Natural killer cell (primary cell): ENCODE measurements at regions not wholly inside any gene's neighbourhood (a gene's known extent, or its start where the extent isn't known, plus 50 kb on each side); places are given as distances from the start of the nearest gene placed in this dataset.

Experiments used
- ATAC-seq, 3 donors: fragments of 150-1000 bp in 2 of 3; fragments of 200-7000 bp in 1 of 3; cut with Tn5 transposase; 1 replicate in 1 of 3; 2 replicates in 2 of 3; pipeline ENCODE4 v1.10.0; 2021; ENCODE audit warnings: mild to moderate bottlenecking in 2 of 3, moderate library complexity in 2 of 3
- DNase-seq, 2 donors: peaks; one replicate each; pipeline versions ENCODE4 v3.0.0 to v3.0.0-alpha.2; 2013 to 2021; ENCODE audit warnings: mixed read lengths in 1 of 2
- H3K27ac ChIP-seq: one replicate; pipeline ENCODE4 v1.5.1; 2013; ENCODE audit warnings: mild to moderate bottlenecking, low read length
- H3K27me3 ChIP-seq: one replicate; pipeline ENCODE4 v1.6.1; 2013; ENCODE audit warnings: low read length; ENCODE audit not compliant: control insufficient read depth, insufficient read depth
- H3K36me3 ChIP-seq: one replicate; pipeline ENCODE4 v1.6.1; 2013; ENCODE audit warnings: low read length; ENCODE audit not compliant: control insufficient read depth, insufficient read depth
- H3K4me1 ChIP-seq: one replicate; pipeline ENCODE4 v1.6.1; 2013; ENCODE audit warnings: low read length; ENCODE audit not compliant: control insufficient read depth, insufficient read depth
- H3K4me3 ChIP-seq: one replicate; pipeline ENCODE4 v1.5.1; 2013; ENCODE audit warnings: low read length
- H3K9me3 ChIP-seq: one replicate; pipeline ENCODE4 v1.6.1; 2013; ENCODE audit warnings: low read length; ENCODE audit not compliant: control insufficient read depth, insufficient read depth
- H3K27ac Mint-ChIP-seq, 2 donors: one replicate each; pipeline ENCODE4 v1.8.0; 2022; ENCODE audit warnings: mild to moderate bottlenecking in 2 of 2, mixed read lengths in 2 of 2, moderate library complexity in 1 of 2
- H3K27me3 Mint-ChIP-seq, 2 donors: one replicate each; pipeline ENCODE4 v1.8.0; 2022; ENCODE audit warnings: low read depth in 2 of 2, mixed read lengths in 2 of 2
- H3K36me3 Mint-ChIP-seq: one replicate; pipeline ENCODE4 v1.8.0; 2022; ENCODE audit warnings: mixed read lengths
- H3K4me1 Mint-ChIP-seq, 2 donors: one replicate each; pipeline ENCODE4 v1.8.0; 2022; ENCODE audit warnings: mixed read lengths in 2 of 2
- H3K4me3 Mint-ChIP-seq: one replicate; pipeline ENCODE4 v1.8.0; 2022; ENCODE audit warnings: mild to moderate bottlenecking, moderate library complexity, mixed read lengths
- H3K9me3 Mint-ChIP-seq, 2 donors: one replicate each; pipeline ENCODE4 v1.8.0; 2022; ENCODE audit warnings: mixed read lengths in 2 of 2
- CTCF ChIP-seq: fragments of 200-600 bp; IDR thresholded peaks from one replicate; pipeline ENCODE4 v1.8.0; 2022; ENCODE audit warnings: antibody characterized with exemption
- WGBS: methylation state at CpG from one replicate; pipeline ENCODE4 v1.1.7; 2013; ENCODE audit warnings: missing lambda C conversion rate; ENCODE audit not compliant: insufficient coverage; 5-methylcytosine and 5-hydroxymethylcytosine counted together
- intact Hi-C: fragments of 100-400 bp; cut with micrococcal nuclease; formaldehyde crosslinking; loops from one replicate; pipeline ENCODE4 v1.14.2; 2022

DNA sequence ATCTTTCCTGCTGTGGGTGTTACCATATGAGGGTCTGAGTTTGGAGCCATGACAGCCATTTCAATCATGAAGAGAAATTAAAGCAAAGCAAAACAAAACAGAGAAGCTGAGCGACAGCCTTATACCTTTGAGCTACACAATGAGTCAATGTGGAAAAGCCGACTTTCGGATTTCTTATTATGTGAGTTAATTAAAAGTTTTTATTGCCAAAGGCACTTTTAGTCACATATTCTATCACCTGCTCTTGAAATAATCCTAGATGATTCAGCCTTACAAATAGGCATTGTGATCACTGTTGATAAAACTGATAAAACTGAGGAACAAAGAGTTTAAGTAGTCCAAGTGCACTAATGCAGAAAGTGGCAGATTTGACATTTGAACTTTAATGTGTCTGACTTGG lies 381.9 kb upstream of the TENM4 start:
- Mint-ChIP-seq H3K27ac (no peak overlapping the region), H3K9me3 (peaks cover 8 to 12% of the 10 kb centered on the region in 2 donors), H3K4me1 (no peaks in the 10 kb centered on the region), H3K27me3 (no peaks in the 10 kb centered on the region), H3K36me3 (no peaks in the 10 kb centered on the region), H3K4me3 (no peak overlapping the region)
- no peak overlapping the region for H3K27ac ChIP-seq
- H3K4me3 ChIP-seq: no peak overlapping the region
- no peaks in the 10 kb centered on the region for H3K4me1 ChIP-seq
- intact Hi-C loops: no loop called here
- H3K36me3 ChIP-seq: no peaks in the 10 kb centered on the region
- peaks cover 3% of the 10 kb centered on the region for H3K9me3 ChIP-seq
- WGBS: 88% methylated on average over 1 of the region's 3 CpGs
- ATAC-seq (no peak), DNase-seq (no peak)
- no peaks in the 10 kb centered on the region for H3K27me3 ChIP-seq
- TF ChIP-seq CTCF: no peak

GRCh38 chr11:79813551-79813950 lies 372.7 kb upstream of the TENM4 start:
- H3K9me3 Mint-ChIP-seq: peaks cover 20 to 25% of the 10 kb centered on the region in 2 donors
- DNase-seq (no peak), ATAC-seq (no peak)
- no peak overlapping the region for H3K4me3 ChIP-seq
- no peaks in the 10 kb centered on the region for H3K4me1 Mint-ChIP-seq
- H3K36me3 Mint-ChIP-seq: no peaks in the 10 kb centered on the region
- no peaks in the 10 kb centered on the region for H3K36me3 ChIP-seq
- no peaks in the 10 kb centered on the region for H3K9me3 ChIP-seq
- H3K27ac ChIP-seq: no peak overlapping the region
- intact Hi-C loops: no loop called here
- no peaks in the 10 kb centered on the region for H3K4me1 ChIP-seq
- H3K27me3 ChIP-seq: no peaks in the 10 kb centered on the region
- 73% methylated on average over 3 of the region's 3 CpGs for WGBS
- TF ChIP-seq CTCF: no peak
- no peak overlapping the region for H3K27ac Mint-ChIP-seq
- H3K4me3 Mint-ChIP-seq: no peak overlapping the region
- H3K27me3 Mint-ChIP-seq: no peaks in the 10 kb centered on the region

DNA sequence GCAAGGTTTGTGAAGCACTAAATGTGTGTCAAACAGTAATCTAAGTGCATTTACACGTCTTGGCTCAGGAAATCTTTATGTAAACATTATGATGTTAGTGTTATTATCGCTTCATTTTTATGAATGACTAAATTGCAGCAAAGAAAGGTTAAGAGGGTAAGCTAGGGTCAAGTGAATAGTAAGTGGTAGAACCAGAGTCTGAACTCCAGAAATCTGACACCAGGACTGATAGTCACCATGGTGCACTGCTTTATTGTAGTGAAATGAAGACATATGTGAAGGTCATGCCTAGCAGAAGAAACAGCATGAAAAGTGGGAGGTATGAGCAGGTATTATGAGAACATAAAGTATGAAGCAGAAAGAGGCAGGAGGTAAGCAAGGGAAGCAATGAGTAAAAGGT lies 368.7 kb upstream of the TENM4 start:
- no peak for TF ChIP-seq CTCF
- Mint-ChIP-seq H3K27me3 (no peaks in the 10 kb centered on the region), H3K36me3 (no peaks in the 10 kb centered on the region), H3K4me1 (no peaks in the 10 kb centered on the region), H3K9me3 (peaks cover 19 to 20% of the 10 kb centered on the region in 2 donors), H3K4me3 (no peak overlapping the region), H3K27ac (no peak overlapping the region)
- DNase-seq (no peak), ATAC-seq (no peak)
- Histone ChIP-seq H3K9me3 (no peaks in the 10 kb centered on the region), H3K27me3 (no peaks in the 10 kb centered on the region), H3K4me1 (no peaks in the 10 kb centered on the region), H3K36me3 (no peaks in the 10 kb centered on the region), H3K27ac (no peak overlapping the region), H3K4me3 (no peak overlapping the region)
- intact Hi-C loops: no loop called here
- WGBS: 67% methylated on average over 2 of the region's 2 CpGs

DNA sequence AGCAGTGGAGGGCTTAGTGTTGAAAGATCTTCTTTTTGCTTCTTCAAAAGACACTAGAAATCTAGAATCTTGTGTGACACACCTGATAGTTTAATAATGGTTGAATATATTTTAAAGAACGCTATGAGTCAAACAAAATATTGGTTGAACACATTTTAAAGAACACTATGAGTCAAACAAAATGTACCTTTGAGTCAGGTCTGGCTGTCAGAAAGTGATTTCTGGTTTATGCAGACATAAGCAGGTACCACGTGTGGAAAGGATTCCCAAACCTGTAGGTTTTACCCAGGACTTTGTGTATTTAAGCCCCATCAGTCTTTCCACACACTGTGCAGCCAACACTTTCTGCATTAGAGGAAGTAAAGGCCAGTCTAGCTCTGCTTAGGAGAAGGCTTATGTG lies 366.7 kb upstream of the TENM4 start:
- Mint-ChIP-seq H3K36me3 (peaks cover 4% of the 10 kb centered on the region), H3K4me3 (no peak overlapping the region), H3K9me3 (peaks cover 19 to 22% of the 10 kb centered on the region in 2 donors), H3K27ac (no peak overlapping the region), H3K27me3 (no peaks in the 10 kb centered on the region), H3K4me1 (no peaks in the 10 kb centered on the region)
- H3K36me3 ChIP-seq: no peaks in the 10 kb centered on the region
- no peak overlapping the region for H3K27ac ChIP-seq
- ATAC-seq: no peak
- intact Hi-C loops: no loop called here
- DNase-seq: no peak
- TF ChIP-seq CTCF: no peak
- no peaks in the 10 kb centered on the region for H3K4me1 ChIP-seq
- H3K27me3 ChIP-seq: no peaks in the 10 kb centered on the region
- H3K9me3 ChIP-seq: no peaks in the 10 kb centered on the region
- no peak overlapping the region for H3K4me3 ChIP-seq
- 73% methylated on average over 2 of the region's 2 CpGs for WGBS
